ENCODE measurements at regions not wholly inside any gene's neighbourhood (a gene's known extent, or its start where the extent isn't known, plus 50 kb on each side); places are given as distances from the start of the nearest gene placed in this dataset.
A peak's percentile ranks its signal among the peaks of the same experiment; 100 is the strongest.

DNA sequence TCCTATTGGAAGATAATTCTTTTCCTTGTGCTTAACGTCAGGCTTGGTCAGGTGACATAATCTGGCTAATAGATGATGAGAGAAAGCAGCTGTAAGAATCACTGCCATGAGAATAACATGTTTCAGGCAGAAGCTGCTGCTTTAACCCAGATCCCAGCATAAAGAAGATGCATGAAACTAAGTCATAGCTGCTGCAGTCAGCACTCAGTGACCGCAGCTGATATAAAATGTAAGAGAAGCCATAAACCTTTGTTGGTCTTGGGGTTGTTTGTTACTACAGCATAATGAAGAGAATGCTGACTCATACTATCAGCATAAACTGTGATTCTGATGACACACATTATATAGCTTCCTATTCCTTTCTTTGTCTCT is 274.3 kb upstream of the TRIB2 start:
- Histone ChIP-seq H3K27ac (no peak overlapping the region), H3K4me3 (no peak overlapping the region)
- TF ChIP-seq, protein P1, sequence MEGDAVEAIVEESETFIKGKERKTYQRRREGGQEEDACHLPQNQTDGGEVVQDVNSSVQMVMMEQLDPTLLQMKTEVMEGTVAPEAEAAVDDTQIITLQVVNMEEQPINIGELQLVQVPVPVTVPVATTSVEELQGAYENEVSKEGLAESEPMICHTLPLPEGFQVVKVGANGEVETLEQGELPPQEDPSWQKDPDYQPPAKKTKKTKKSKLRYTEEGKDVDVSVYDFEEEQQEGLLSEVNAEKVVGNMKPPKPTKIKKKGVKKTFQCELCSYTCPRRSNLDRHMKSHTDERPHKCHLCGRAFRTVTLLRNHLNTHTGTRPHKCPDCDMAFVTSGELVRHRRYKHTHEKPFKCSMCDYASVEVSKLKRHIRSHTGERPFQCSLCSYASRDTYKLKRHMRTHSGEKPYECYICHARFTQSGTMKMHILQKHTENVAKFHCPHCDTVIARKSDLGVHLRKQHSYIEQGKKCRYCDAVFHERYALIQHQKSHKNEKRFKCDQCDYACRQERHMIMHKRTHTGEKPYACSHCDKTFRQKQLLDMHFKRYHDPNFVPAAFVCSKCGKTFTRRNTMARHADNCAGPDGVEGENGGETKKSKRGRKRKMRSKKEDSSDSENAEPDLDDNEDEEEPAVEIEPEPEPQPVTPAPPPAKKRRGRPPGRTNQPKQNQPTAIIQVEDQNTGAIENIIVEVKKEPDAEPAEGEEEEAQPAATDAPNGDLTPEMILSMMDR (IDR thresholded peaks at IDR 0.05): no peak
- no peak for DNase-seq (ENCODE audit: low spot score)

DNA sequence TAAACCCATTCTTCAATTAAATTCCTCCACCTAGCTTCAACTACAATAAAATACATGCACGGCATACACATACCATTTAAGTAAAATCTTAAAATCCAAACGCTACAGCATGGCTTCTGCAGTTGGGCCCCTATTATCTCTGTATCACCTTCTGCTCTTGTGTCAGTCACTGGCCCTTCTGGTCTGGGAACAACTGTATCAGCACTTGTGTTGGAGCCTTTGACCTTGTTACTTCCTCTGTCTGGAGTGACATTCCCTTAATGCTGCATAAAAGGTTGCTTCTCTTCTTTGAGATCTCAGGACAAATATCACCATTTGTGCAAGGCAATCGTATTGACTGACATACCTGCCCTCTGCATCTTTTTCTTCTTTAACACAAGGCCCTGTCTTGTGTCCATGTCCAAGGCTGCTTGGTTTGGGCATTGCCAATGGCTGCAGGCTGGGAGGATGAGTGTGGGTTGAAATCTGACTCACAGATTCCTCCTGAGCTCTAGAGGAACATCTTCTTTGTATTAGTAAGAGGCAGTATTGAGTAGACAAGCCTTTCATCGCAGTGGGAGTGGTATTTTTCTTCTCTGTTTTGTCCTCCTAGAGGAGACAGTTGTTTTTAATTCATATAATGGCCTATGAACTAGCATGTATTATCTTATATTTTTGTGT is 267.8 kb upstream of the TRIB2 start:
- H3K4me3 ChIP-seq: no peak overlapping the region
- no peak for DNase-seq (ENCODE audit: low spot score)
- TF ChIP-seq, protein P1 (IDR thresholded peaks at IDR 0.05): no peak
- no peak overlapping the region for H3K27ac ChIP-seq

DNA sequence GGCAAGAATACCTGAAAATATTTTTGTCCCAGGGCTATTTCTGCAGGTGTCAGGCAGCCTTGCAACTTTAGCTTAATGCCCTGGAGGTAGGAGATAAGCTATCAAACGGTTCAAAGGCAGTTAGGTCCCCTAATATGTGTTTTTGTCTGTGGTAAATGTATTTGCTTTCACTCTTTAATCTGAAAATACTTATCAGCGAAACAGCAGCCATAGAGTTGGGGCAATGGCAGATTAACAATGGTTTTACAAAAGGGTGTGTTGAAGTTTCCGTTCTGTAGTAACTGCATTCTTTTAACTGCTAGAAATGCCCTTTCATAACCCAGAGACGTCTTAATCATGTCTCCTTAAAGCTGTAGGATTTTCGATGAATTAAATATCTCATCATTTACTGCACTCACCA is 265.0 kb upstream of the TRIB2 start:
- TF ChIP-seq, protein P1 (IDR thresholded peaks at IDR 0.05): no peak
- Histone ChIP-seq H3K4me3 (peak overlapping the region; percentile 2), H3K27ac (no peak overlapping the region)
- DNase-seq (ENCODE audit: low spot score): no peak

DNA sequence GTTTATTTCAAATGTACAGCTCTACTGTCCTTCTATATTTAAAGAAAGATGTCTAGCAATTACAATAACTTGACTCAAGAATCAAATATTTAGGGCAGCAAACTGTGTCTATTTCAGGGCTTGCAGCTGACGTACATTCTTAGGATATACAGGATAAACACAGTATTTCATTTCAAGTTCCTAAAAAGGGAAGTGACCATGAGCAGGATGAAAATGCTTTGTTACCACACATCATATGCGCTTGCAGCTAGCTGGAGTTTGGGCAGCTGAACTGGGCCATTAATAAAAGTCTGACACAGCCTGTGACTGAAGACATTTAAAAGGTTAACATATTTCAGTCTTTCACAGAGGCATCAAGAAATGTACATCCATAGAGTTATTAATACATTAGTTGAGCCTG is 264.6 kb upstream of the TRIB2 start:
- DNase-seq (ENCODE audit: low spot score): no peak
- no peak overlapping the region for H3K27ac ChIP-seq
- TF ChIP-seq, protein P1 (IDR thresholded peaks at IDR 0.05): no peak

DNA sequence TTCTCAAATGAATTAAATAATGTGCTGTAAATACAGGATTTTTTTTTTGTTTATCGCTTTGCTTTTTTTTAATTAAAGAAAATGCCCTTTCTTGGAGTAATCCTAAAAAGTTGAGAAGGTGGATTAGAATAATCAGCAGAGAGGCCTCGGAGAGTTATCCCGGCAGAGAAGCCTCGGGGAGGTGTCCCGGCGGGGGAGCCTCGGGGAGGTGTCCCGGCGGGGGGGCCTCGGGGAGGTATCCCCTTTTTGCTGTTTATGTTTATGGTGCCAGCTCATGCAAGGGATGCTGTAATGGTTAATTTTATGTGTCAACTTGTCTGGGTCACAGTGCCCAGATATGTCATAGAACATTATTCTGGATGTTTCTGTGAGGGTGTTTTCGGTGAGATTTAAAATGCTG is 263.0 kb upstream of the TRIB2 start:
- H3K27ac ChIP-seq: no peak overlapping the region
- no peak for DNase-seq (ENCODE audit: low spot score)
- no peak overlapping the region for H3K4me3 ChIP-seq
- TF ChIP-seq, protein P1 (IDR thresholded peaks at IDR 0.05): no peak

More for the DNA sequence above, 264.6 kb upstream of the TRIB2 start:
- H3K4me3 ChIP-seq: peak overlapping the region; percentile 2

DNA sequence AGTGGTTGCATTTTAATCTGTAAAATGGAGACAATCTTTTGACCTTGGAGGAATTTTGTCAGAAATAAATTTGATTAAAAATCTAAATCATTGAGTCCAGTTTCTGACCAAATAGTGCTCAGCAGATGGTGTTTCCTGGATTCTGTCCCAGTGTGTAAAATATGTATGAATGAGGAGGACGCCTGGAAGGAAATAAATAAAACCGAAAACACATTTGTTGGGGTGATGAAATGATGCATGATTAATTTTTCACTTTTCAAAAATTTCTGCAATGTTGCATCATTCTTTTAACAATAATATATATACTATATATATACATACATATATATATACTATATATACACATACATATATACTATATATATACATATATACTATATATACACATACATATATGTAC is 261.1 kb upstream of the TRIB2 start:
- H3K27ac ChIP-seq: no peak overlapping the region
- no peak for DNase-seq (ENCODE audit: low spot score)
- H3K4me3 ChIP-seq: no peak overlapping the region
- TF ChIP-seq, protein P1 (IDR thresholded peaks at IDR 0.05): no peak

DNA sequence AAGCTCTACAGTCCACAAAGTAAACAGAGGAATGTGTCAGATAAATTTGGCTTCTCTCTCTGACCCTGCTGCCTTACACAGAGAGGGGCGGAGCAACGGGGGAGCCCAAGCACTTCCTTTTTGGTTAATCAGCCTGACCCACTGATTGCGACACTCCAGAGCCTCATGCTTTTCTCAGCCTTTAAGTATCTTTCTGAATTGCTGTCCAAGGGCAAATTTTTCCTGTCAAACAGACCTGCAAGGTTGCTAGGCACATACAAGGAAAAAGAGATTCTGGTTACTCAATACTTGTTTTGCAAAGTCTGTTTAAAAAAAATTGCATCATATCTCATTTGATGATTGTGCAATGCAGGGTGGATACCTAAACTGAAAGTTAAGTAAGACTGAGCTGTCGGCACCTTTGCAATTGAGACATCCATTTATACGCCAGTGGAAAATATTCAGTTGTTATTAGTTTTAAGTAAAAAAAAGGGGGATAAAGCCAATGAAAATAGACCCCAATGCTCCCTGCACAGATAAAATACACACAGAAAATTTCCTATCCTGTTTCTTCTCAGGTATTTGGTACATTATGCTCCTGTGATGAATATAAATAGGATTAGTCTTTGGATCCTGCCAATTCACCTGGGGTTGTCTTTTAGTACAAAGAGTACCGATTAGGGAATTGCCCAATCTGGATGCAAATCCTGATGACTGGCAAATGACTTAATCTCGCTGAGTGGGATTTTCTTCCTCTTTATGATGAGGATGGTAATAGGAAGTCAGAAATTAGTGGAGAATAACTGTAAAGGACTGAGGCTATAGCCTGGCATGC is 260.2 kb upstream of the TRIB2 start:
- peak; percentile 93 for DNase-seq (ENCODE audit: low spot score)
- Histone ChIP-seq H3K4me3 (peak overlapping the region; percentile 31), H3K27ac (peak overlapping the region; percentile 73 to 86)
- TF ChIP-seq, protein P1 (IDR thresholded peaks at IDR 0.05): no peak

Measured in coronary artery (tissue), 2 donors.